Breast epithelium (tissue), 3 donors: ENCODE measurements at regions not wholly inside any gene's neighbourhood (a gene's known extent, or its start where the extent isn't known, plus 50 kb on each side); places are given as distances from the start of the nearest gene placed in this dataset.

Experiments
- CTCF ChIP-seq, 3 donors: fragments of 450-650 bp; IDR thresholded peaks; one replicate each; pipeline ENCODE4 v1.5.1; 2016 to 2017; ENCODE audit warnings: antibody characterized with exemption in 3 of 3, mild to moderate bottlenecking in 3 of 3, moderate library complexity in 3 of 3
- POLR2A ChIP-seq: fragments of 450-650 bp; IDR thresholded peaks from one replicate; pipeline ENCODE4 v1.6.1; 2016; ENCODE audit warnings: antibody characterized with exemption, mild to moderate bottlenecking, moderate library complexity
- POLR2AphosphoS5 ChIP-seq, 3 donors: sonication (generic); formaldehyde crosslinking; IDR thresholded peaks; one replicate each; pipeline ENCODE4 v1.6.1; 2017; ENCODE audit warnings: antibody characterized with exemption in 3 of 3

- no peak for TF ChIP-seq CTCF (IDR thresholded peaks at IDR 0.05)
- TF ChIP-seq POLR2A: no peak
- TF ChIP-seq POLR2AphosphoS5 (IDR thresholded peaks at IDR 0.05): no peak
Observed at GRCh38 chr12:34212651-34213050, 190.4 kb downstream of the ALG10 start.
